GM12891 (cell line): ENCODE measurements at regions not wholly inside any gene's neighbourhood (a gene's known extent, or its start where the extent isn't known, plus 50 kb on each side); places are given as distances from the start of the nearest gene placed in this dataset.

Experiments used
- PAX5 ChIP-seq: IDR thresholded peaks from 2 replicates; pipeline ENCODE4 v1.6.1; 2011; ENCODE audit warnings: low read length, moderate library complexity, mild to moderate bottlenecking; ENCODE audit not compliant: insufficient read depth, severe bottlenecking
- POLR2A ChIP-seq: IDR thresholded peaks from 2 replicates; pipeline ENCODE4 v1.6.1; 2011; ENCODE audit warnings: low read depth, low read length, control low read depth
- POLR2AphosphoS5 ChIP-seq: IDR thresholded peaks from 2 replicates; pipeline ENCODE4 v1.6.1; 2011; ENCODE audit warnings: low read depth, low read length, control low read depth
- POU2F2 ChIP-seq: IDR thresholded peaks from 2 replicates; pipeline ENCODE4 v1.6.1; 2011; ENCODE audit warnings: low read depth, mild to moderate bottlenecking, control low read depth, low read length, moderate library complexity
- TAF1 ChIP-seq: IDR thresholded peaks from 2 replicates; pipeline ENCODE4 v1.6.1; 2011; ENCODE audit warnings: low read depth, low read length, control low read depth

DNA sequence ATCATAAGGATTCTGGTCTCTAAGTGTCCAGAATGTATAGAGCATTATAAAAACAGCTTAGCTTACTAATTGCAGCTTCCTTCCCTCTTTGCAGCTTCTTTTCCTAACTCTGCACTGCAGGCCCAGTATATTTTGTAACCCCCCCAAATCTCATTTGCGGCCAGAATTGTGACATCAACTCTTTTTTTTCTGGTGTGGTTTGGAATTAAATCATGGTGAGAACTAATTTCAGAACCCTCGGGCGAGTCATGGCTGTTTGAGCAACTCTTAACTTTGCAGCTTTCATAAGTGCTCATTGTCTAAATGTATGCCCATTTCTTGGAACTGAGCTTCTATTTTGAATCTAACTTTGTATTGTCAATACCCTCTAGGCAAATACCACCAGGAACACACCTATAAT is 187.4 kb downstream of the CYYR1 start:
- TF ChIP-seq POLR2AphosphoS5 = no peak
- no peak for TF ChIP-seq POLR2A
- no peak for TF ChIP-seq PAX5
- TF ChIP-seq TAF1 = no peak
- no peak for TF ChIP-seq POU2F2
